Suprapubic skin (tissue), 4 donors: ENCODE measurements at regions not wholly inside any gene's neighbourhood (a gene's known extent, or its start where the extent isn't known, plus 50 kb on each side); places are given as distances from the start of the nearest gene placed in this dataset.

Experiments
- EP300 ChIP-seq: sonication (generic); formaldehyde crosslinking; IDR thresholded peaks from one replicate; pipeline ENCODE4 v1.6.1; 2017; ENCODE audit warnings: antibody characterized with exemption
- POLR2A ChIP-seq, 2 donors: fragments of 450-650 bp; IDR thresholded peaks; one replicate each; pipeline ENCODE4 v1.6.1; 2017; ENCODE audit warnings: antibody characterized with exemption in 2 of 2, mild to moderate bottlenecking in 2 of 2, moderate library complexity in 2 of 2
- POLR2AphosphoS5 ChIP-seq, 3 donors: sonication (generic); formaldehyde crosslinking; IDR thresholded peaks; one replicate each; pipeline ENCODE4 v1.6.1; 2017; ENCODE audit warnings: antibody characterized with exemption in 3 of 3
- TF ChIP-seq, protein P1 (sequence below), 2 donors: fragments of 200-600 bp in 1 of 2; fragments of 450-650 bp in 1 of 2; sonication (generic) in 1 of 2; IDR thresholded peaks; one replicate each; pipeline ENCODE4 v1.5.1; 2016 to 2019; ENCODE audit warnings: antibody characterized with exemption in 2 of 2, mild to moderate bottlenecking in 1 of 2, moderate library complexity in 1 of 2

DNA sequence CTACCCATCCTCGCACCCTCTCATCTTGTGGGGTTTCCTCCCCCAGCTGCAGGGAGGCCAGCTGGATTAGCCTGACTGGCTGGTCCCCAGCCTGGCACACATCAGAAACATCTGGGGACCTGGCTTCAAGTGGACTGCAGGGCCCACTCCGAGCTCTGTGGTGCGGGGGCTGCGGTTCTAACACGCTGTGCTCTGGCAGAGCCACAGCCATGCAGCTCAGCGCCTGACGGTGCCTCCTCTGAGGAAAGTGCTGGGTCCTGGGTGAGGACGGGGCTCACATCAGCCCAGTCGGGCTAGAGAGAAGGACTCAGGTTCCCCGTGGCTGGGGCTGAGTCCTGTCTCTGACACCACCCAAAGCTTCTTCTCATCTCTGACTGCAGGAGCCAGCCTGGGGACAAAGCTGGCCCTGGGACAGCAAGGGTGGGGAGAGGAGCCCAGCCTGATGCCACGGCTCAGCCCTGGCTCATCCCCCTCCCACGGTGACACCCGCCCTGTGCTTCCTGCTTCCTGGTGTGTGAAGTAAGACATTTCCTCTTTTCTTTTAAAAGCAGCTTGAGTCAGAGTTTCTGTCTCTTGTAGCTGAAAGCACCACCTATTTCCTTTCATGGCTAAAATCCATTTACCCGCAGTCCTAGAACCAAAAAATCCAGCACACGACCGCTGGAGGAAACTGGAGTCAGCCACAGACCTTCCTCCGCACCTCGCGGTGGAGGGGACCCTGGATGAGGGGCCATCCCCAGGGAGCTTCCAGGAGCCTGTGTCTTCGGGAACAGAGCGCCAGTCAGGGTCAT lies 127.4 kb upstream of the AFDN start:
- TF ChIP-seq, protein P1, sequence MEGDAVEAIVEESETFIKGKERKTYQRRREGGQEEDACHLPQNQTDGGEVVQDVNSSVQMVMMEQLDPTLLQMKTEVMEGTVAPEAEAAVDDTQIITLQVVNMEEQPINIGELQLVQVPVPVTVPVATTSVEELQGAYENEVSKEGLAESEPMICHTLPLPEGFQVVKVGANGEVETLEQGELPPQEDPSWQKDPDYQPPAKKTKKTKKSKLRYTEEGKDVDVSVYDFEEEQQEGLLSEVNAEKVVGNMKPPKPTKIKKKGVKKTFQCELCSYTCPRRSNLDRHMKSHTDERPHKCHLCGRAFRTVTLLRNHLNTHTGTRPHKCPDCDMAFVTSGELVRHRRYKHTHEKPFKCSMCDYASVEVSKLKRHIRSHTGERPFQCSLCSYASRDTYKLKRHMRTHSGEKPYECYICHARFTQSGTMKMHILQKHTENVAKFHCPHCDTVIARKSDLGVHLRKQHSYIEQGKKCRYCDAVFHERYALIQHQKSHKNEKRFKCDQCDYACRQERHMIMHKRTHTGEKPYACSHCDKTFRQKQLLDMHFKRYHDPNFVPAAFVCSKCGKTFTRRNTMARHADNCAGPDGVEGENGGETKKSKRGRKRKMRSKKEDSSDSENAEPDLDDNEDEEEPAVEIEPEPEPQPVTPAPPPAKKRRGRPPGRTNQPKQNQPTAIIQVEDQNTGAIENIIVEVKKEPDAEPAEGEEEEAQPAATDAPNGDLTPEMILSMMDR (IDR thresholded peaks at IDR 0.05), result no peak
- TF ChIP-seq POLR2AphosphoS5 (IDR thresholded peaks at IDR 0.05) (no peak), EP300 (no peak), POLR2A (IDR thresholded peaks at IDR 0.05) (no peak)
